CD4-positive, CD25-positive, alpha-beta regulatory T cell (primary cell): ENCODE measurements at regions not wholly inside any gene's neighbourhood (a gene's known extent, or its start where the extent isn't known, plus 50 kb on each side); places are given as distances from the start of the nearest gene placed in this dataset.

ENCODE experiments used
- ATAC-seq, 2 donors: fragments of 150-1000 bp; cut with Tn5 transposase; one replicate each; pipeline ENCODE4 v1.10.0; 2021; ENCODE audit warnings: low read depth in 2 of 2, moderate number of reproducible peaks in 2 of 2, moderate library complexity in 1 of 2
- DNase-seq, 3 donors: peaks; one replicate each; pipeline versions ENCODE4 v3.0.0 to v3.0.0-alpha.2; 2012 to 2022; ENCODE audit warnings: mixed read lengths in 1 of 3
- H3K27ac ChIP-seq: one replicate; pipeline ENCODE4 v1.7.0; 2013; ENCODE audit warnings: mild to moderate bottlenecking, low read length; ENCODE audit not compliant: insufficient read depth, poor library complexity, severe bottlenecking
- H3K27me3 ChIP-seq: one replicate; pipeline ENCODE4 v1.7.0; 2013; ENCODE audit warnings: low read length; ENCODE audit not compliant: control insufficient read depth, insufficient read depth
- H3K36me3 ChIP-seq: one replicate; pipeline ENCODE4 v1.7.0; 2013; ENCODE audit warnings: mild to moderate bottlenecking, low read length, moderate library complexity; ENCODE audit not compliant: control insufficient read depth, insufficient read depth
- H3K4me1 ChIP-seq: 2 replicates; pipeline ENCODE4 v1.7.0; 2013; ENCODE audit warnings: mild to moderate bottlenecking, low read length; ENCODE audit not compliant: insufficient read depth, control insufficient read depth, poor library complexity, severe bottlenecking
- H3K4me3 ChIP-seq: one replicate; pipeline ENCODE4 v1.7.0; 2013; ENCODE audit warnings: low read depth, mild to moderate bottlenecking, low read length, moderate library complexity
- H3K9me3 ChIP-seq, 2 experiments: 1 replicate in 1 of 2; 2 replicates in 1 of 2; pipeline ENCODE4 v1.7.0; 2013; ENCODE audit warnings: low read length in 2 of 2, mild to moderate bottlenecking in 1 of 2, moderate library complexity in 1 of 2; ENCODE audit not compliant: control insufficient read depth in 2 of 2
- H3K27ac Mint-ChIP-seq, 3 donors: one replicate each; pipeline ENCODE4 v1.8.0; 2020 to 2022; ENCODE audit warnings: mild to moderate bottlenecking in 3 of 3, mixed read lengths in 3 of 3, moderate library complexity in 2 of 3
- H3K27me3 Mint-ChIP-seq: one replicate; pipeline ENCODE4 v1.8.0; 2022; ENCODE audit warnings: mild to moderate bottlenecking, mixed read lengths
- H3K36me3 Mint-ChIP-seq: one replicate; pipeline ENCODE4 v1.8.0; 2020; ENCODE audit warnings: mixed read lengths
- H3K4me1 Mint-ChIP-seq, 4 donors: one replicate each; pipeline ENCODE4 v1.8.0; 2020 to 2022; ENCODE audit warnings: mixed read lengths in 4 of 4, mild to moderate bottlenecking in 1 of 4
- H3K4me3 Mint-ChIP-seq, 4 donors: one replicate each; pipeline ENCODE4 v1.8.0; 2020 to 2022; ENCODE audit warnings: mild to moderate bottlenecking in 4 of 4, mixed read lengths in 4 of 4, moderate library complexity in 3 of 4
- H3K9me3 Mint-ChIP-seq, 7 donors: one replicate each; pipeline ENCODE4 v1.8.0; 2020 to 2022; ENCODE audit warnings: mixed read lengths in 7 of 7, mild to moderate bottlenecking in 3 of 7, moderate library complexity in 2 of 7

- no peak overlapping the region for H3K4me3 Mint-ChIP-seq
- no peaks in the 10 kb centered on the region for H3K4me1 Mint-ChIP-seq
- Histone ChIP-seq H3K4me1 (no peaks in the 10 kb centered on the region), H3K27me3 (no peaks in the 10 kb centered on the region), H3K36me3 (no peaks in the 10 kb centered on the region), H3K27ac (no peak overlapping the region), H3K4me3 (no peak overlapping the region), H3K9me3 (no peaks in the 10 kb centered on the region)
- no peak overlapping the region for H3K27ac Mint-ChIP-seq
- no peaks in the 10 kb centered on the region for H3K27me3 Mint-ChIP-seq
- H3K36me3 Mint-ChIP-seq = no peaks in the 10 kb centered on the region
- no peak for ATAC-seq
- H3K9me3 Mint-ChIP-seq = peaks cover 0 to 14% (median 5%) of the 10 kb centered on the region in 7 donors
- no peak for DNase-seq
These were observed 261.5 kb upstream of the LRTM1 start for GRCh38 chr3:55189359-55189801.

- no peaks in the 10 kb centered on the region for H3K4me1 ChIP-seq
- no peak for DNase-seq
- Mint-ChIP-seq H3K36me3 (no peaks in the 10 kb centered on the region), H3K27me3 (no peaks in the 10 kb centered on the region), H3K4me3 (no peak overlapping the region), H3K9me3 (peaks cover 0 to 8% (median 2%) of the 10 kb centered on the region in 7 donors), H3K27ac (no peak overlapping the region), H3K4me1 (no peaks in the 10 kb centered on the region)
- H3K4me3 ChIP-seq = no peak overlapping the region
- no peak for ATAC-seq
- no peaks in the 10 kb centered on the region for H3K27me3 ChIP-seq
- no peaks in the 10 kb centered on the region for H3K9me3 ChIP-seq
- no peaks in the 10 kb centered on the region for H3K36me3 ChIP-seq
- H3K27ac ChIP-seq = no peak overlapping the region
These were observed 257.5 kb upstream of the LRTM1 start for GRCh38 chr3:55185380-55185779.

GRCh38 chr3:55183201-55183600 is 255.3 kb upstream of the LRTM1 start:
- Mint-ChIP-seq H3K9me3 (peaks cover 0 to 2% (median 0%) of the 10 kb centered on the region in 7 donors), H3K27me3 (no peaks in the 10 kb centered on the region), H3K27ac (no peak overlapping the region), H3K4me3 (no peak overlapping the region), H3K4me1 (no peaks in the 10 kb centered on the region), H3K36me3 (no peaks in the 10 kb centered on the region)
- no peaks in the 10 kb centered on the region for H3K27me3 ChIP-seq
- no peak for DNase-seq
- no peak overlapping the region for H3K4me3 ChIP-seq
- H3K27ac ChIP-seq = no peak overlapping the region
- no peak for ATAC-seq
- no peaks in the 10 kb centered on the region for H3K4me1 ChIP-seq
- no peaks in the 10 kb centered on the region for H3K36me3 ChIP-seq
- no peaks in the 10 kb centered on the region for H3K9me3 ChIP-seq

- Mint-ChIP-seq H3K4me3 (no peak overlapping the region), H3K9me3 (peaks cover 0 to 2% (median 0%) of the 10 kb centered on the region in 7 donors), H3K36me3 (no peaks in the 10 kb centered on the region), H3K27me3 (no peaks in the 10 kb centered on the region), H3K27ac (no peak overlapping the region), H3K4me1 (no peaks in the 10 kb centered on the region)
- Histone ChIP-seq H3K36me3 (no peaks in the 10 kb centered on the region), H3K27ac (no peak overlapping the region), H3K27me3 (no peaks in the 10 kb centered on the region), H3K4me3 (no peak overlapping the region), H3K9me3 (no peaks in the 10 kb centered on the region), H3K4me1 (no peaks in the 10 kb centered on the region)
- ATAC-seq (no peak), DNase-seq (peak in 1 of 3 donors; percentile 22)
These were observed 253.2 kb upstream of the LRTM1 start for GRCh38 chr3:55180936-55181535.

GRCh38 chr3:55180161-55180560 is 252.3 kb upstream of the LRTM1 start:
- Histone ChIP-seq H3K36me3 (no peaks in the 10 kb centered on the region), H3K4me1 (no peaks in the 10 kb centered on the region), H3K4me3 (no peak overlapping the region), H3K27ac (no peak overlapping the region), H3K27me3 (no peaks in the 10 kb centered on the region), H3K9me3 (no peaks in the 10 kb centered on the region)
- no peak for ATAC-seq
- Mint-ChIP-seq H3K9me3 (peaks cover 0 to 2% (median 0%) of the 10 kb centered on the region in 7 donors), H3K4me1 (no peaks in the 10 kb centered on the region), H3K27ac (no peak overlapping the region), H3K4me3 (no peak overlapping the region), H3K36me3 (no peaks in the 10 kb centered on the region), H3K27me3 (no peaks in the 10 kb centered on the region)
- no peak for DNase-seq

GRCh38 chr3:55178336-55178735 is 250.5 kb upstream of the LRTM1 start:
- H3K36me3 Mint-ChIP-seq = no peaks in the 10 kb centered on the region
- no peak overlapping the region for H3K4me3 Mint-ChIP-seq

GRCh38 chr3:55177749-55178148 is 249.9 kb upstream of the LRTM1 start:
- no peak for DNase-seq
- H3K4me1 ChIP-seq = no peaks in the 10 kb centered on the region
- H3K36me3 Mint-ChIP-seq = no peaks in the 10 kb centered on the region
- H3K4me3 Mint-ChIP-seq = no peak overlapping the region
- no peak overlapping the region for H3K27ac Mint-ChIP-seq
- peaks cover 0 to 3% (median 0%) of the 10 kb centered on the region in 7 donors for H3K9me3 Mint-ChIP-seq
- no peaks in the 10 kb centered on the region for H3K36me3 ChIP-seq
- no peaks in the 10 kb centered on the region for H3K27me3 Mint-ChIP-seq
- ATAC-seq = no peak
- H3K4me3 ChIP-seq = no peak overlapping the region
- H3K4me1 Mint-ChIP-seq = no peaks in the 10 kb centered on the region
- no peaks in the 10 kb centered on the region for H3K27me3 ChIP-seq
- H3K9me3 ChIP-seq = no peaks in the 10 kb centered on the region
- H3K27ac ChIP-seq = no peak overlapping the region

More at GRCh38 chr3:55178336-55178735, 250.5 kb upstream of the LRTM1 start:
- Histone ChIP-seq H3K36me3 (no peaks in the 10 kb centered on the region), H3K4me3 (no peak overlapping the region), H3K27me3 (no peaks in the 10 kb centered on the region), H3K9me3 (no peaks in the 10 kb centered on the region), H3K27ac (no peak overlapping the region), H3K4me1 (no peaks in the 10 kb centered on the region)
- no peaks in the 10 kb centered on the region for H3K4me1 Mint-ChIP-seq
- peaks cover 0 to 2% (median 0%) of the 10 kb centered on the region in 7 donors for H3K9me3 Mint-ChIP-seq
- ATAC-seq (no peak), DNase-seq (no peak)
- H3K27ac Mint-ChIP-seq = no peak overlapping the region
- no peaks in the 10 kb centered on the region for H3K27me3 Mint-ChIP-seq

GRCh38 chr3:55175423-55175822 is 247.6 kb upstream of the LRTM1 start:
- Histone ChIP-seq H3K27me3 (no peaks in the 10 kb centered on the region), H3K27ac (no peak overlapping the region), H3K36me3 (no peaks in the 10 kb centered on the region), H3K4me1 (no peaks in the 10 kb centered on the region), H3K9me3 (no peaks in the 10 kb centered on the region), H3K4me3 (no peak overlapping the region)
- Mint-ChIP-seq H3K36me3 (no peaks in the 10 kb centered on the region), H3K27me3 (no peaks in the 10 kb centered on the region), H3K4me3 (no peak overlapping the region), H3K9me3 (peaks cover 0 to 4% (median 0%) of the 10 kb centered on the region in 7 donors), H3K4me1 (no peaks in the 10 kb centered on the region), H3K27ac (no peak overlapping the region)
- ATAC-seq (no peak), DNase-seq (no peak)
